GM12875 (cell line): ENCODE measurements at regions not wholly inside any gene's neighbourhood (a gene's known extent, or its start where the extent isn't known, plus 50 kb on each side); places are given as distances from the start of the nearest gene placed in this dataset.

Experiments
- H3K4me3 ChIP-seq: one replicate; pipeline ENCODE4 v1.5.1; 2011; ENCODE audit warnings: low read depth, low read length, control low read depth
- TF ChIP-seq, protein P1 (sequence below): IDR thresholded peaks from 2 replicates; pipeline ENCODE4 v1.5.1; 2011; ENCODE audit warnings: low read depth, mild to moderate bottlenecking, control low read depth, inconsistent platforms, low read length, moderate library complexity, borderline replicate concordance; ENCODE audit not compliant: insufficient read depth

GRCh38 chr12:58270966-58271705, 329.8 kb downstream of the ATP23 start:
- TF ChIP-seq, protein P1, sequence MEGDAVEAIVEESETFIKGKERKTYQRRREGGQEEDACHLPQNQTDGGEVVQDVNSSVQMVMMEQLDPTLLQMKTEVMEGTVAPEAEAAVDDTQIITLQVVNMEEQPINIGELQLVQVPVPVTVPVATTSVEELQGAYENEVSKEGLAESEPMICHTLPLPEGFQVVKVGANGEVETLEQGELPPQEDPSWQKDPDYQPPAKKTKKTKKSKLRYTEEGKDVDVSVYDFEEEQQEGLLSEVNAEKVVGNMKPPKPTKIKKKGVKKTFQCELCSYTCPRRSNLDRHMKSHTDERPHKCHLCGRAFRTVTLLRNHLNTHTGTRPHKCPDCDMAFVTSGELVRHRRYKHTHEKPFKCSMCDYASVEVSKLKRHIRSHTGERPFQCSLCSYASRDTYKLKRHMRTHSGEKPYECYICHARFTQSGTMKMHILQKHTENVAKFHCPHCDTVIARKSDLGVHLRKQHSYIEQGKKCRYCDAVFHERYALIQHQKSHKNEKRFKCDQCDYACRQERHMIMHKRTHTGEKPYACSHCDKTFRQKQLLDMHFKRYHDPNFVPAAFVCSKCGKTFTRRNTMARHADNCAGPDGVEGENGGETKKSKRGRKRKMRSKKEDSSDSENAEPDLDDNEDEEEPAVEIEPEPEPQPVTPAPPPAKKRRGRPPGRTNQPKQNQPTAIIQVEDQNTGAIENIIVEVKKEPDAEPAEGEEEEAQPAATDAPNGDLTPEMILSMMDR = no peak

GRCh38 chr12:58272461-58272860, 331.1 kb downstream of the ATP23 start:
- H3K4me3 ChIP-seq = no peak overlapping the region
- TF ChIP-seq, protein P1 = no peak

More at GRCh38 chr12:58270966-58271705, 329.8 kb downstream of the ATP23 start:
- H3K4me3 ChIP-seq = no peak overlapping the region

DNA sequence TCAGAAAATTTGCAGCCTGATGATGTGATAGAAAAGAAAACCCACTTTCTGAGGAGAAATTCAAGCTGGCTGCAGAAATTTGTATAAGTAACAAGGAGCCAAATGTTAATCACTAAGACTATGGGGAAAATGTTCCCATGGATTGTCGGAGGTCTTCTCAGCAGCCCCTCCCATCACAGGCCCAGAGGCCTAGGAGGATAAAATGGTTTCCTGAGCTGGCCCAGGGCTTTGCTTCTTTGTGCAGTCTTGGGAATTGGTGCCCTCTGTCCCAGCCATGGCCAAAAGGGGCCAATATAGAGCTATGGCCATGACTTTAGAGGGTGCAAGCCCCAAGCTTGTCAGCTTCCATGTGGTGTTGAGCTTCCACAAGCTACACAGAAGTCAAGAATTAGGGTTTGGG, 335.9 kb downstream of the ATP23 start:
- TF ChIP-seq, protein P1 = no peak

GRCh38 chr12:58283553-58283952, 342.2 kb downstream of the ATP23 start:
- H3K4me3 ChIP-seq = no peak overlapping the region
- TF ChIP-seq, protein P1 = no peak

More for the DNA sequence above, 335.9 kb downstream of the ATP23 start:
- no peak overlapping the region for H3K4me3 ChIP-seq

DNA sequence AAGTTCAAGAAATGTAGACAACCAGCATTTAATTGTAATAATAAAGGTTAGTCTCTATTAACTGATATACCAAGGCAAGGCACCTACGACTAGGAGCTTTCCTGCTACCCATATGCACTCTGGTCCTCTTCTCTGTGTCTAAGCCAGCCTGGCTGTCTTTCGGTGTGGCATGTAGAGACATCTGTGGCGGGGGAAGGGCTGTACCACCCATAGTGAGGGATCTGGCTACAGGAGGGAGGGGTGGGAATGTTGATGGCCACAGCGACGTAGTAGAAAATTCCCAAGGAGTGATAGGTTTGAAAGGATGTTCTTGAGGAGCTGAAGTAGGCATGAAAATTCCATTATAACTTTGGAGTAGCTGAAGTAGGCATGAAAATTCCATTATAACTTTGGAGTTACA, 344.2 kb downstream of the ATP23 start:
- no peak overlapping the region for H3K4me3 ChIP-seq
- TF ChIP-seq, protein P1 = no peak

DNA sequence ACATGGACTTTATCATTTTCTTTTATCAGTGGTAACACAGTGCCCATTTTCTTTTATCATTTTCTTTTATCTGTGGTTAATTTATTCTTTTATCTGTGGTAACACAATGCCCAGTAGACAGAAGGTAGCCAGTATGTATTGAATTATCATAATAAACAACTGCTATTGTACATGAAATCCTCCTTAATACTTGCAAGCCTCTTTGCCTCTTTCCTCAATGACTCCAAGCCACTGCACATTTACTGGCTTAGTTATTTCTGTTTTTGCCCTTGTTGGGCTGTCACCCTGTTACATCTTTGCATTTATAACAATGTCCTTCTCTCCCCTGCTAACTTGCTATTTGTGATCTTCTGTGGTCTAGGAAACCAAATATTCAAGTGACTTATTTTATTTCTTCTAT, 345.0 kb downstream of the ATP23 start:
- TF ChIP-seq, protein P1 = no peak
- no peak overlapping the region for H3K4me3 ChIP-seq

GRCh38 chr12:58288190-58288589, 346.8 kb downstream of the ATP23 start:
- H3K4me3 ChIP-seq = no peak overlapping the region
- TF ChIP-seq, protein P1 = no peak
